GM23338 (cell line): ENCODE measurements at regions not wholly inside any gene's neighbourhood (a gene's known extent, or its start where the extent isn't known, plus 50 kb on each side); places are given as distances from the start of the nearest gene placed in this dataset.
"Not testable (repeated sequence)": the region's sequence is repeated elsewhere in the genome, so short reads cannot be mapped to it uniquely, and the experiment has no call there.

Experiments used
- ATAC-seq: fragments of 200-7000 bp; cut with Tn5 transposase; 3 replicates; pipeline ENCODE4 v1.9.1; 2020
- DNase-seq: peaks from one replicate; pipeline ENCODE4 v3.0.0-alpha.2; 2015; ENCODE audit warnings: low spot score
- H2AFZ ChIP-seq: fragments of 200-600 bp; sonication (generic); 2 replicates; pipeline ENCODE4 v1.8.0; 2016; ENCODE audit warnings: antibody characterized with exemption, mild to moderate bottlenecking, moderate library complexity
- H3F3A ChIP-seq: fragments of 200-600 bp; sonication (generic); replicated peaks from 2 replicates; pipeline ENCODE4 v1.8.0; 2017; ENCODE audit warnings: antibody characterized with exemption, mixed run types, low read depth
- H3K27ac ChIP-seq: fragments of 200-600 bp; sonication (generic); 2 replicates; pipeline ENCODE4 v1.6.1; 2016; ENCODE audit warnings: low read depth
- H3K27me3 ChIP-seq: fragments of 200-600 bp; sonication (generic); 2 replicates; pipeline ENCODE4 v1.8.0; 2016; ENCODE audit warnings: mild to moderate bottlenecking, mixed run types, moderate library complexity; ENCODE audit not compliant: insufficient read depth
- H3K36me3 ChIP-seq: fragments of 200-600 bp; sonication (generic); 2 replicates; pipeline ENCODE4 v1.8.0; 2016; ENCODE audit warnings: mild to moderate bottlenecking; ENCODE audit not compliant: insufficient read depth
- H3K4me1 ChIP-seq: fragments of 200-600 bp; sonication (generic); 2 replicates; pipeline ENCODE4 v1.8.0; 2016; ENCODE audit warnings: mild to moderate bottlenecking, moderate library complexity; ENCODE audit not compliant: insufficient read depth
- H3K4me2 ChIP-seq: fragments of 200-600 bp; sonication (generic); 2 replicates; pipeline ENCODE4 v1.7.1; 2017; ENCODE audit warnings: mixed run types
- H3K4me3 ChIP-seq: fragments of 200-600 bp; sonication (generic); 2 replicates; pipeline ENCODE4 v1.6.1; 2016; ENCODE audit warnings: mixed run types
- H3K79me2 ChIP-seq: fragments of 200-600 bp; sonication (generic); replicated peaks from 2 replicates; pipeline ENCODE4 v1.8.0; 2017; ENCODE audit warnings: mild to moderate bottlenecking; ENCODE audit not compliant: insufficient read depth
- H3K9me2 ChIP-seq: fragments of 200-600 bp; sonication (generic); 2 replicates; pipeline ENCODE4 v1.8.0; 2017; ENCODE audit not compliant: insufficient read depth
- H4K20me1 ChIP-seq: fragments of 200-600 bp; sonication (generic); replicated peaks from 2 replicates; pipeline ENCODE4 v1.8.0; 2017; ENCODE audit warnings: mild to moderate bottlenecking; ENCODE audit not compliant: insufficient read depth
- H3K27ac Mint-ChIP-seq: 2 replicates; pipeline ENCODE4 v1.8.0; 2020; ENCODE audit warnings: inconsistent platforms, mild to moderate bottlenecking, moderate library complexity, mixed read lengths
- H3K27me3 Mint-ChIP-seq: 3 replicates; pipeline ENCODE4 v1.8.0; 2022; ENCODE audit warnings: low read depth, mild to moderate bottlenecking, moderate library complexity, mixed read lengths, inconsistent platforms; ENCODE audit not compliant: insufficient read depth, poor library complexity
- H3K36me3 Mint-ChIP-seq: 3 replicates; pipeline ENCODE4 v1.8.0; 2021; ENCODE audit warnings: low read depth, mild to moderate bottlenecking, inconsistent platforms, moderate library complexity, mixed read lengths
- H3K4me1 Mint-ChIP-seq: 3 replicates; pipeline ENCODE4 v1.8.0; 2020; ENCODE audit warnings: mild to moderate bottlenecking, inconsistent platforms, mixed read lengths
- H3K4me3 Mint-ChIP-seq: 3 replicates; pipeline ENCODE4 v1.8.0; 2021; ENCODE audit warnings: moderate library complexity, mild to moderate bottlenecking, inconsistent platforms, mixed read lengths
- H3K9me3 Mint-ChIP-seq: 3 replicates; pipeline ENCODE4 v1.8.0; 2020; ENCODE audit warnings: moderate library complexity, mild to moderate bottlenecking, inconsistent platforms, mixed read lengths
- CREB1 ChIP-seq: fragments of 250-450 bp; sonication (Bioruptor Pico); IDR thresholded peaks from 2 replicates; pipeline ENCODE4 v1.5.0; 2020; ENCODE audit warnings: low read depth, mild to moderate bottlenecking, moderate library complexity
- EZH2 ChIP-seq: fragments of 200-600 bp; sonication (generic); IDR thresholded peaks from one replicate; pipeline ENCODE4 v1.8.0; 2017; ENCODE audit warnings: antibody characterized with exemption, mild to moderate bottlenecking, low read depth; ENCODE audit not compliant: unreplicated experiment
- EZH2phosphoT487 ChIP-seq: fragments of 200-600 bp; sonication (generic); IDR thresholded peaks from one replicate; pipeline ENCODE4 v1.8.1; 2018; ENCODE audit warnings: antibody characterized with exemption; ENCODE audit not compliant: unreplicated experiment
- JUNB ChIP-seq: IDR thresholded peaks from one replicate; pipeline ENCODE4 v1.6.1; 2016; ENCODE audit warnings: antibody characterized with exemption; ENCODE audit not compliant: unreplicated experiment
- NANOG ChIP-seq: IDR thresholded peaks from 2 replicates; pipeline ENCODE4 v1.6.1; 2016; ENCODE audit warnings: antibody characterized with exemption, borderline replicate concordance
- POLR2AphosphoS5 ChIP-seq: IDR thresholded peaks from 2 replicates; pipeline ENCODE4 v1.6.1; 2016; ENCODE audit warnings: antibody characterized with exemption, low read depth
- STAT1 ChIP-seq: IDR thresholded peaks from one replicate; pipeline ENCODE4 v1.6.1; 2016; ENCODE audit warnings: antibody characterized with exemption; ENCODE audit not compliant: unreplicated experiment
- ZNF114 ChIP-seq: fragments of 250-450 bp; sonication (Bioruptor Pico); IDR thresholded peaks from 2 replicates; pipeline ENCODE4 v1.5.0; 2020; ENCODE audit warnings: mild to moderate bottlenecking, moderate library complexity
- ZNF331 ChIP-seq: fragments of 250-450 bp; sonication (Bioruptor Pico); IDR thresholded peaks from 2 replicates; pipeline ENCODE4 v1.5.0; 2020; ENCODE audit warnings: low read depth, mild to moderate bottlenecking, moderate library complexity
- TF ChIP-seq, protein P1 (sequence below): IDR thresholded peaks from one replicate; pipeline ENCODE4 v1.6.1; 2018; ENCODE audit warnings: antibody characterized with exemption; ENCODE audit not compliant: unreplicated experiment
- TF ChIP-seq, protein P2 (sequence below): IDR thresholded peaks from 2 replicates; pipeline ENCODE4 v1.6.1; 2016; ENCODE audit warnings: antibody characterized with exemption
- TF ChIP-seq, protein P3 (sequence below), 2 experiments: fragments of 200-600 bp in 1 of 2; sonication (generic) in 1 of 2; conservative IDR thresholded peaks; 2 replicates each; pipeline versions ENCODE4 v1.5.1 to v1.6.1; 2016 to 2017; ENCODE audit warnings: antibody characterized with exemption in 2 of 2, low read depth in 2 of 2, mild to moderate bottlenecking in 2 of 2, moderate library complexity in 1 of 2

DNA sequence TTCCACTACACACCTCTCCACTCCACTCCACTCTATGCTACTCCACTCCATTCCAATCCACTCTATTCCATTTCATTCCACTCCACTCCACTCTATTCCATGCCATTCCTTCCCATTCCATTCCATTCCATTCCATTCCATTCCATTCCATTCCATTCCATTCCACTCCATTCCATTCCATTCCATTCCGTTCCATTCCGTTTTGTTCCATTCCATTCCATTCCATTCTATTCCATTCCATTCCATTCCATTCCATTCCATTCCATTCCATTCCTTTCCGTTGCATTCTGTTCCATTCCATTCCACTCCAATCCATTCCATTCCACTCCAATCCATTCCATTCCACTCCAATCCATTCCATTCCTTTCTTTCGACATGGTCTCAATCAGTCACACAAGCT is 1121.1 kb downstream of the TSPY10 start:
- not testable (repeated sequence) for H3K4me2 ChIP-seq, H3K27me3 Mint-ChIP-seq, DNase-seq, H3K4me3 Mint-ChIP-seq, ATAC-seq, H3K27me3 ChIP-seq, H3K36me3 ChIP-seq, H3K9me2 ChIP-seq, H3K4me1 Mint-ChIP-seq, H3K79me2 ChIP-seq, H2AFZ ChIP-seq, H4K20me1 ChIP-seq, H3F3A ChIP-seq, H3K4me3 ChIP-seq, H3K27ac ChIP-seq, H3K27ac Mint-ChIP-seq, H3K4me1 ChIP-seq
- Mint-ChIP-seq H3K36me3 (peaks cover 29% of the 10 kb centered on the region), H3K9me3 (peaks cover 23% of the 10 kb centered on the region)

DNA sequence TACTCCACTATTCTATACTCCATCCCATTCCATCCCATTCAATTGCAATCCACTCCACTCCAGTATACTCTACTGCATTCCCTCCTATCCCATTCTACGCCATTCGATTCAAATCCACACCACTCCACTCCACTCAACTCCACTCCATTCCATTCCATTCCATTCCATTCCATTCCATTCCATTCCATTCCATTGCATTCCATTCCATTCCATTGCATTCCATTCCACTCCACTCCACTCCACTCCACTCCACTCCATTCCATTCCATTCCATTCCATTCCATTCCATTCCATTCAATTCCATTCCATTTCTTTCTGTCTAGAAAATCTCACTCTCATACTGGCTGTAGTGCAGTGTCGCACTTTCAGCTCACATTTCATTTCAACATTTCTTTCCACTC is 1129.4 kb downstream of the TSPY10 start:
- Mint-ChIP-seq H3K27me3 (peaks cover 23% of the 10 kb centered on the region), H3K36me3 (peaks cover 64% of the 10 kb centered on the region)
- not testable (repeated sequence) for DNase-seq, H3K36me3 ChIP-seq, H3K79me2 ChIP-seq, H3F3A ChIP-seq, H3K4me3 Mint-ChIP-seq, H4K20me1 ChIP-seq, H3K9me2 ChIP-seq, H3K27ac Mint-ChIP-seq, H3K27ac ChIP-seq, H3K4me1 Mint-ChIP-seq, H3K4me1 ChIP-seq, H2AFZ ChIP-seq, H3K27me3 ChIP-seq, ATAC-seq, H3K9me3 Mint-ChIP-seq, H3K4me3 ChIP-seq, H3K4me2 ChIP-seq

DNA sequence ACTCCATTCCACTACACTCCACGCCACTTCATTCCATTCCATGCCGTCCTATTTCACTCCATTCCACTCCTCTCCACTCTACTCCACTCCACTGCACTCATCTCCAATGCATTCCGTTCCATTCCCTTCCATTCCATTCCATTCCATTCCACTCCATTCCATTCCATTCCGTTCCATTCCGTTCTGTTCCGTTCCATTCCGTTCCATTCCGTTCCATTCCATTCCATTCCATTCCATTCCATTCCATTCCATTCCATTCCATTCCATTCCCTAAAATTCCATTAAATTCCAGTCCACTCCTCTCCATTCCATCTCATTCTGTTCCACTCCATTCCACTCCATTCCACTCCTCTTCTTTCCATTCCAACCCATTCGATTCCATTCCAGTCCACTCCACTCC is 1139.1 kb downstream of the TSPY10 start:
- Mint-ChIP-seq H3K9me3 (peaks cover 14% of the 10 kb centered on the region), H3K27ac (no peak overlapping the region), H3K4me1 (no peaks in the 10 kb centered on the region), H3K36me3 (peaks cover 51% of the 10 kb centered on the region), H3K4me3 (no peak overlapping the region), H3K27me3 (peaks cover 12% of the 10 kb centered on the region)
- H3K4me3 ChIP-seq: no peak overlapping the region
- no peak overlapping the region for H3K27ac ChIP-seq
- no peaks in the 10 kb centered on the region for H4K20me1 ChIP-seq
- H3K36me3 ChIP-seq: no peaks in the 10 kb centered on the region; the same call in 1 of the 2 replicates
- no peaks in the 10 kb centered on the region for H3K4me1 ChIP-seq
- no peaks in the 10 kb centered on the region for H3K79me2 ChIP-seq
- no peaks in the 10 kb centered on the region for H3K27me3 ChIP-seq
- H3K9me2 ChIP-seq: no peaks in the 10 kb centered on the region
- ATAC-seq (no peak), DNase-seq (no peak)
- no peaks in the 10 kb centered on the region for H3F3A ChIP-seq
- H3K4me2 ChIP-seq: no peak overlapping the region
- H2AFZ ChIP-seq: no peak overlapping the region
- TF ChIP-seq, protein P1, sequence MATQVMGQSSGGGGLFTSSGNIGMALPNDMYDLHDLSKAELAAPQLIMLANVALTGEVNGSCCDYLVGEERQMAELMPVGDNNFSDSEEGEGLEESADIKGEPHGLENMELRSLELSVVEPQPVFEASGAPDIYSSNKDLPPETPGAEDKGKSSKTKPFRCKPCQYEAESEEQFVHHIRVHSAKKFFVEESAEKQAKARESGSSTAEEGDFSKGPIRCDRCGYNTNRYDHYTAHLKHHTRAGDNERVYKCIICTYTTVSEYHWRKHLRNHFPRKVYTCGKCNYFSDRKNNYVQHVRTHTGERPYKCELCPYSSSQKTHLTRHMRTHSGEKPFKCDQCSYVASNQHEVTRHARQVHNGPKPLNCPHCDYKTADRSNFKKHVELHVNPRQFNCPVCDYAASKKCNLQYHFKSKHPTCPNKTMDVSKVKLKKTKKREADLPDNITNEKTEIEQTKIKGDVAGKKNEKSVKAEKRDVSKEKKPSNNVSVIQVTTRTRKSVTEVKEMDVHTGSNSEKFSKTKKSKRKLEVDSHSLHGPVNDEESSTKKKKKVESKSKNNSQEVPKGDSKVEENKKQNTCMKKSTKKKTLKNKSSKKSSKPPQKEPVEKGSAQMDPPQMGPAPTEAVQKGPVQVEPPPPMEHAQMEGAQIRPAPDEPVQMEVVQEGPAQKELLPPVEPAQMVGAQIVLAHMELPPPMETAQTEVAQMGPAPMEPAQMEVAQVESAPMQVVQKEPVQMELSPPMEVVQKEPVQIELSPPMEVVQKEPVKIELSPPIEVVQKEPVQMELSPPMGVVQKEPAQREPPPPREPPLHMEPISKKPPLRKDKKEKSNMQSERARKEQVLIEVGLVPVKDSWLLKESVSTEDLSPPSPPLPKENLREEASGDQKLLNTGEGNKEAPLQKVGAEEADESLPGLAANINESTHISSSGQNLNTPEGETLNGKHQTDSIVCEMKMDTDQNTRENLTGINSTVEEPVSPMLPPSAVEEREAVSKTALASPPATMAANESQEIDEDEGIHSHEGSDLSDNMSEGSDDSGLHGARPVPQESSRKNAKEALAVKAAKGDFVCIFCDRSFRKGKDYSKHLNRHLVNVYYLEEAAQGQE: no peak
- no peak for TF ChIP-seq EZH2
- TF ChIP-seq EZH2phosphoT487: no peak
- TF ChIP-seq, protein P2, sequence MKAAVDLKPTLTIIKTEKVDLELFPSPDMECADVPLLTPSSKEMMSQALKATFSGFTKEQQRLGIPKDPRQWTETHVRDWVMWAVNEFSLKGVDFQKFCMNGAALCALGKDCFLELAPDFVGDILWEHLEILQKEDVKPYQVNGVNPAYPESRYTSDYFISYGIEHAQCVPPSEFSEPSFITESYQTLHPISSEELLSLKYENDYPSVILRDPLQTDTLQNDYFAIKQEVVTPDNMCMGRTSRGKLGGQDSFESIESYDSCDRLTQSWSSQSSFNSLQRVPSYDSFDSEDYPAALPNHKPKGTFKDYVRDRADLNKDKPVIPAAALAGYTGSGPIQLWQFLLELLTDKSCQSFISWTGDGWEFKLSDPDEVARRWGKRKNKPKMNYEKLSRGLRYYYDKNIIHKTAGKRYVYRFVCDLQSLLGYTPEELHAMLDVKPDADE: no peak
- no peak for TF ChIP-seq ZNF114 (CRISPR knock-in tag)
- TF ChIP-seq ZNF331 (CRISPR knock-in tag): no peak
- TF ChIP-seq JUNB: no peak
- TF ChIP-seq, protein P3, sequence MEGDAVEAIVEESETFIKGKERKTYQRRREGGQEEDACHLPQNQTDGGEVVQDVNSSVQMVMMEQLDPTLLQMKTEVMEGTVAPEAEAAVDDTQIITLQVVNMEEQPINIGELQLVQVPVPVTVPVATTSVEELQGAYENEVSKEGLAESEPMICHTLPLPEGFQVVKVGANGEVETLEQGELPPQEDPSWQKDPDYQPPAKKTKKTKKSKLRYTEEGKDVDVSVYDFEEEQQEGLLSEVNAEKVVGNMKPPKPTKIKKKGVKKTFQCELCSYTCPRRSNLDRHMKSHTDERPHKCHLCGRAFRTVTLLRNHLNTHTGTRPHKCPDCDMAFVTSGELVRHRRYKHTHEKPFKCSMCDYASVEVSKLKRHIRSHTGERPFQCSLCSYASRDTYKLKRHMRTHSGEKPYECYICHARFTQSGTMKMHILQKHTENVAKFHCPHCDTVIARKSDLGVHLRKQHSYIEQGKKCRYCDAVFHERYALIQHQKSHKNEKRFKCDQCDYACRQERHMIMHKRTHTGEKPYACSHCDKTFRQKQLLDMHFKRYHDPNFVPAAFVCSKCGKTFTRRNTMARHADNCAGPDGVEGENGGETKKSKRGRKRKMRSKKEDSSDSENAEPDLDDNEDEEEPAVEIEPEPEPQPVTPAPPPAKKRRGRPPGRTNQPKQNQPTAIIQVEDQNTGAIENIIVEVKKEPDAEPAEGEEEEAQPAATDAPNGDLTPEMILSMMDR (conservative IDR thresholded peaks at IDR 0.05; ENCODE audit: low read depth in 2 of 2): no peak
- TF ChIP-seq CREB1 (CRISPR knock-in tag): no peak
- TF ChIP-seq STAT1: no peak
- no peak for TF ChIP-seq NANOG
- TF ChIP-seq POLR2AphosphoS5: no peak
